LNCAP (cell line): ENCODE measurements at regions not wholly inside any gene's neighbourhood (a gene's known extent, or its start where the extent isn't known, plus 50 kb on each side); places are given as distances from the start of the nearest gene placed in this dataset.

Experiments used
- TF ChIP-seq, protein P1 (sequence below): fragments of 450-650 bp; IDR thresholded peaks from 2 replicates; pipeline ENCODE4 v1.5.1; 2017; ENCODE audit warnings: mild to moderate bottlenecking

DNA sequence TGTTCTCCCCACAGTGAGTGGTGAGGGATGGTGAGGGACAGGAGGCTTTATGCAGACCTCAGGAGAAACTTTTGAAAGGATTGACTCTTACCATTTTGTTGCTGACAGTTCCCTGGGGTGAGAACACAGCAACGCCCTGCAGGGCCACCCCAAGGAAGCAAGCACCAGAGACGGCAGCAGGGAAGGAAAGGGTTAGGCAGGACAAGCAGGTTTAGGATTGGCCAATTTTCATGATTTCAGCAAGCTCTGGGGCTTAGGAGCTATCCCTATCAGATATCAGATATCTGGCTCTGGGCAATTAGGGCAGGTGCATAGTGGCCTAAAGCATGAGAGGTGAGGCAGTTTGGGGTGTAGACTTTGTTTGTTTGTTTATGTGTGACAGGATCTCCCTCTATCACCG lies 87.0 kb upstream of the LSM14A start:
- TF ChIP-seq, protein P1, sequence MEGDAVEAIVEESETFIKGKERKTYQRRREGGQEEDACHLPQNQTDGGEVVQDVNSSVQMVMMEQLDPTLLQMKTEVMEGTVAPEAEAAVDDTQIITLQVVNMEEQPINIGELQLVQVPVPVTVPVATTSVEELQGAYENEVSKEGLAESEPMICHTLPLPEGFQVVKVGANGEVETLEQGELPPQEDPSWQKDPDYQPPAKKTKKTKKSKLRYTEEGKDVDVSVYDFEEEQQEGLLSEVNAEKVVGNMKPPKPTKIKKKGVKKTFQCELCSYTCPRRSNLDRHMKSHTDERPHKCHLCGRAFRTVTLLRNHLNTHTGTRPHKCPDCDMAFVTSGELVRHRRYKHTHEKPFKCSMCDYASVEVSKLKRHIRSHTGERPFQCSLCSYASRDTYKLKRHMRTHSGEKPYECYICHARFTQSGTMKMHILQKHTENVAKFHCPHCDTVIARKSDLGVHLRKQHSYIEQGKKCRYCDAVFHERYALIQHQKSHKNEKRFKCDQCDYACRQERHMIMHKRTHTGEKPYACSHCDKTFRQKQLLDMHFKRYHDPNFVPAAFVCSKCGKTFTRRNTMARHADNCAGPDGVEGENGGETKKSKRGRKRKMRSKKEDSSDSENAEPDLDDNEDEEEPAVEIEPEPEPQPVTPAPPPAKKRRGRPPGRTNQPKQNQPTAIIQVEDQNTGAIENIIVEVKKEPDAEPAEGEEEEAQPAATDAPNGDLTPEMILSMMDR = no peak

DNA sequence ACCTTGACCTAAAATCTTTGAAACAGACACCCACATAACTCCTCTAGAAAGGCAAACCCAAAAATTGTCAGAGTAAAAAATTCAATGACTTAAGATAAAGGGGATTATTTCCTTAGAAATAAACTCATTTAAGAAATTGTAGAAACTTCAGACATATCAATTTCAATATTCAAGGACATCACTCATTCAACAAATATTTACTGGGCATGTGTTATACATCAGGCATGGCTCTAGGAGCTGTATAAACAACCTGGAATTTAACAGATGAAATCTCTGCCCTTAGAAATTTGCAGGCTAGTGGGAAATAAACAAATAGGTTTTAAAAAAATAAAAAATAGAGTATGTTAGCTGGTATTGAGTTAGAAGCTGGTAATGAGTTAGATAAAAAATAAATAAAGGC lies 84.0 kb upstream of the LSM14A start:
- TF ChIP-seq, protein P1 = no peak

DNA sequence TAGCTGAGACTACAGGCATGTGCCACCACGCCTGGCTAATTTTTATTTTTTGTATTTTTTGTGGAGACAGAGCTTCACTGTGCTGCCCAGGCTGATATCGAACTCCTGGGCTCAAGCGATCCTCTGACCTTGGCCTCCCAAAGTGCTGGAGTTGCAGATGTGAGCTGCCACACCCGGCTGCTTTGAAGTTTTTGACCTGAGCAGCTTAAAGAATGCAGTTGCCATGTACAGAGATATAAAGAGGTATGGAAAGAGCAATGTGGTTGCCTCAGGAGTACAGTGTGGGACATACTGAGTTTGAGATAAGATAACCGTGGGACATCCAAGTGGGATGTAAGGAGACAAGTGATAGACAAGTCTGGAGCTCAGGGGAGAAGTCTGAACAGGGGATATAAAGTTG lies 82.7 kb upstream of the LSM14A start:
- TF ChIP-seq, protein P1 = no peak

DNA sequence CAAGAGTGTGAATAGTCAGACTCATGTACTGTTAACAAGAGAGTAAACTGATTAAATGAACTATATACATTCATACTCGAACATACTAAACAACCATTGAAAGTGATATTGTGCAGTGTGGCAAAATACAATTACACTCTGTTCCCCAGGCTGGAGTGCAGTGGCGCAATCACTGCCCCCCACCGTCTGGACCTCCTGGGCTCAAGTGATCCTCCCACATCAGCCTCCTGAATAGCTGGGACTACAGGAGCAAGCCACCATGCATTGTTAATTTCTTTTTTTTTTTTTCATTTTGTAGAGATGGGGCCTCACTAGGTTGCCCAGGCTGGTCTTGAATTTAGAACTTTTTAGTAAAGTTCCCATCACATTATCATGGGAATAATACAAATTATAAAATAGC lies 77.3 kb upstream of the LSM14A start:
- TF ChIP-seq, protein P1 = no peak

GRCh38 chr19:34096020-34096915 lies 76.0 kb upstream of the LSM14A start:
- TF ChIP-seq, protein P1 = peak; percentile 68

DNA sequence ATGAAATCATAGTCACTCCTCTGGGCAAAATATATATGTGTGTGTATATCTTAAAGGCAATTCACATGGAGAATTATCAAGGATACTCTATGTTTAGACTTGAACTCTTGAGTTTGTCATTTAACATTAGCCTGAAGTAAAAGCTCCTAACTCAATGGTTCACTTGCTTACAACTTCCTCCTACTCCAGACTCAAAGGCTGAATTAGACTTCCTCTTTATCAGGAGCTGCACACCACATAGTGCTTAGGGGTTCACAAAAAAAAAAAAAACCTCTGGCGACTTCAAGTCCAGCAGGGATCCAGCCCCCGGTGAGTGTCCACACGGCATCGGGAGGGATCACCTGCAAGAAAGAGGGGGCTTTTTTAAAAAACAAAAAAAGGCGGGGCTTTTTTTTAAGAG lies 68.2 kb upstream of the LSM14A start:
- TF ChIP-seq, protein P1 = no peak

GRCh38 chr19:34104557-34104956 lies 67.7 kb upstream of the LSM14A start:
- TF ChIP-seq, protein P1 = no peak
